ENCODE measurements at regions not wholly inside any gene's neighbourhood (a gene's known extent, or its start where the extent isn't known, plus 50 kb on each side); places are given as distances from the start of the nearest gene placed in this dataset.

- no peak for TF ChIP-seq CTCF (IDR thresholded peaks at IDR 0.05; ENCODE audit: insufficient read depth, low read length, poor library complexity, severe bottlenecking)
- TF ChIP-seq EZH2phosphoT487 (conservative IDR thresholded peaks at IDR 0.05; ENCODE audit: low read length), result no peak
Observed at GRCh38 chr17:77894126-77894956, 64.2 kb upstream of the TNRC6C start.
